ENCODE measurements at regions not wholly inside any gene's neighbourhood (a gene's known extent, or its start where the extent isn't known, plus 50 kb on each side); places are given as distances from the start of the nearest gene placed in this dataset.
"Not testable (repeated sequence)": the region's sequence is repeated elsewhere in the genome, so short reads cannot be mapped to it uniquely, and the experiment has no call there.

DNA sequence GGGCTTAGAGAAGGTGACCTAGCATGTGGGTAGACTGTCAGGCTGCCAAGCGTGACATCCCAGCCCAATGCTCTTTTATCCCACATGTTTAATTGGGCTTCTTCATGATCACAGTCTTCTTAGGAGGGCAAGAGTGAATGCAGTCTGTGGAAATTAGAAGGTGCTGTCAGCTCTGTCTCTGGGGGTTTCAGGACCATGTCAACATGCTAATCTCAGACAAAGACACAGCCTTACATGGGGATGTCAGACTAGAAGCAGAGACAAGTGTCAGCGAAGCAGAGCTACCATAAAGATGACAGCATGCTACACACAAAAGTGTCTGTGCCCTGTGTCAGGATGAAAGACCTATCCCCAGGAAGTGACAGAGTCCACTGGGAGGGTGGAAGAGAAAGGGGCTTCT is 120.1 kb upstream of the SLC25A36 start:
- DNase-seq: no peak

DNA sequence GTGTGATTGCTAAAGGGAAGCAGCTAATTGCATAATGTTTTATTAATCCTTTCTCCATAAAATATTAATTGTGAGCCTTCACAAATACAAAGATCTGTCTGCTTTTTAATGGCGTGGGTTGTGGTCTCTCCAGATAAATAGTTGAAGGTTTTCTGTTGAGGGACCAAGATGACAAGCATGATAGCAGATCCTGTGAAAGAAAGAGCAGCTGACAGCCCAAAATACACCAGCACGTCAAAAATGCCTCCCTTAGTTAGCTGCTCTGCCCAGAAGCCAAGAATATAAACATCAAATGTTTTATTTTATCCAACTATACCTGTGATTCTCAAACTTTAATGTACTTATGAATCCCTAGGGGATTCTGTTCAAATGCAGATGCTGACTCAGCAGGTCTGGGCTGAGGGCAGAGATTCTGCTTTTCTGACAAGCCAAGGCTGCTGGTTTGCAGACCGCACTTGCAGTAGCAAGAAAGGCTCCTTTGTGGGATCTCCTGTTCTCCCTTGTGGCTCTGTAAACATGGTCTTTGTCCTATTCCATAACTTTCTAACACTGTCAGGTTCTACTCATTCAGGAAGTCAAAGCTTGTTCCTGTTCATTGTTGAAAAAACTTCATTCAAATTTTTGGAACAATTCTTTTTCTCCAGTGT is 119.1 kb upstream of the SLC25A36 start:
- DNase-seq: no peak

DNA sequence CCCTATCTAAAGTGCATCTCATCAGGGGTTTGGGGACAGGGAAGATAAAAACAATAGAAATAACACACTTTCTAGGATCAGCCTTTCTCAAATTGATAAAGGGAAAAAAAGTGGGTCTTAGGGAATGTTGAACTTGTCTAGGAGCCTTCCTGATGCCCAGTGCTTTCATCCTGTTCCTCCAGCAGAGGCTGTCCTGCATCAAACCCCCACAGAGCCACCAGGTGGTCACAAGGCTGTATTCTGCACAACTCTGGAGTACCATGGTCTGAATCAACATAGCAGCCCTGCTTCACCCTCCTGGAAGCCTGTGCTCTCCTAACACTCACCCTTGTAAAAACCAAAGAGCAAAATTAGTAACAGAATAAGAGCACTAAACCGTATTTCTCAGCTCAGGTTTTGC is 118.5 kb upstream of the SLC25A36 start:
- DNase-seq: no peak

DNA sequence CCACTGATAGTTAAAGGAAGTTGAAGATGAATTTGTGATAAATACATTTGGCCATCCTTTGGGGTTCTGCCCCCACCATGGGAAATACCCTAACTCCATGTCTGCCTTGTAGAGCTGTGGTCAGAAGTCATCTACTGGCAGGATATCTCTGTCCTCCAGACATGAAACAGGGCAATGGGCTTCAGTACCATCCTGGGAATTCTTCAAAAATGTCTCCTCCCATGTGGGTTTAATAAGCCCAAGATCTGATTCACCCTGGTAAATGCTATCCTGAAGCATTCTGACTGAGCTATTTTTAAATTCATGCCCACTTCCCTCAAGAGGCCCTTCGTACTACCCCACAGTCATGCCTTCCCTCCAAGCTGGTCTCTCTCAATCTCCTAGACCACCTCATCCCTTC is 113.7 kb upstream of the SLC25A36 start:
- DNase-seq: no peak

DNA sequence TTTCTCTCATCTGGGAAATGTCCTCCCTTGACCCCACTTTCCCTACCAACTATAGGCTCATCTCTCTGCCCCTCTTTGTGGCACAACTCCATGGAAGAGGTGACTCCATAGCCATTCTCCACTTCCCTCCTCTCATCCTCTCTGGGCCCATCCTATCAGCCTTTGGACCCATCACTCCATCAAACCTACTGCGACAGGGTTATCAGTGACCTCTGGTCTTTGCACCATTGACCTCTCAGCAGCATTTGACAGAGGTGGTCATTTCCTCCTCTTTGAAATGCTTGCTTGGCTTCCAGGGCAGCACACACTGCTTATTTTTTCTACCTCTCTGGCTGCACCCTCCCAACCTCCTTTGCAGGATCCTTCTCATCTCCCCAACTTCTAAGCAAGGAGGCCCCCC is 113.1 kb upstream of the SLC25A36 start:
- no peak for DNase-seq

DNA sequence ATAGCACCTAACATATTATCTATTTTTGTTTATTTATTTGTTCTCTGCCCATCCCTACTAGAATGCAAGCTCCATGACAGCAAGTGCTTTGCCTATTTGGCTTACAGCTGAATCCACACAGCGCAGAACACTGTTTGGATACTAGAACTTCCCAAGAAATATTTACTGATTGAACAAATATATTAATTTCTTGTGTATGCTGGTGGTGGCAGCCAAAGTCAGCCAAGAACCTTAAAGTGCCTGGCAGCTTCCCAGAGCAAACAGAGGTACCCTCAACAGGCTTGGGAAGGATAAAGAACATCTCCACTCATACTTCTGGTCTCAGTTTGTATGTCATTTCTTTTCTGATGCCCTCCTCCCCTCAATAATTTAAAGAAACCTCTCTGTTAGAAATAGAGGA is 111.8 kb upstream of the SLC25A36 start:
- peak; percentile 41 for DNase-seq

DNA sequence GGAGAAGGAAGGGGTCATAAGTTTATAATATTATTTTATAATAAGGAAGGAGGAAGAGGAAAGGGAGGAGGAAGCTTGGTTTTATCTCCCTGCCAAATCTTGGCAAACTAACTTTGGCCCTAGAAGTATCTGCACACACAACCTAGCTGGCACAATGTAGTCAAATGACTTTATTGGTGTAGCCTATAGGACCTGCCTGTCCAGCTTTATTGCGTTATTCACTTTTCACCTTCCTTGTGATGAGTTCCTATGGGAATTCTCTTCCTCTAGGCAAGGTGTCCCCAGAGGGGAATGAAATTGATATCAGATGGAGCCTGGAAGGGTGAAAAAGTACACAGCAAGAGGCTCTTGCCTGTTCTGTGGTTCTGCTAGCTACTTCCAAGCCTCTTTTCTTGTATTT is 111.2 kb upstream of the SLC25A36 start:
- no peak for DNase-seq

DNA sequence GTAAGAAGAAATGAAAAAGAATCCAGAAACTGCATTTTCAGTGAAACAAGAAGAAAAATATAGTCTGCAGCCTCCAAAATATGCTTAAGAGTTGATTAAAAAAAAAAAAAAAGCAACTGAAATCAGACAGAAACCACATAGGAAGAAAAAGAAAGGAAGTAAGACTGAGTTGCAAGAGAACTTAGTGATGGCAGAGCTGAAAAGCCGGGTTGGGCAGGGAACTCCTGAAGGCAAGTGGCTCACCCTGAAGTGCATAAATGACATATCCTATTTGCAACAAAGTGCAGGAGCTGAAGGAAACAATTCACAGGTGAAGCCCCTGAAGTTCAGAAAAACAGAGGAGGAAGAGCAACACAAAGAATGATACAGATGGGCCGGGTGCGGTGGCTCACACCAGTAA is 108.8 kb upstream of the SLC25A36 start:
- no peak for DNase-seq

DNA sequence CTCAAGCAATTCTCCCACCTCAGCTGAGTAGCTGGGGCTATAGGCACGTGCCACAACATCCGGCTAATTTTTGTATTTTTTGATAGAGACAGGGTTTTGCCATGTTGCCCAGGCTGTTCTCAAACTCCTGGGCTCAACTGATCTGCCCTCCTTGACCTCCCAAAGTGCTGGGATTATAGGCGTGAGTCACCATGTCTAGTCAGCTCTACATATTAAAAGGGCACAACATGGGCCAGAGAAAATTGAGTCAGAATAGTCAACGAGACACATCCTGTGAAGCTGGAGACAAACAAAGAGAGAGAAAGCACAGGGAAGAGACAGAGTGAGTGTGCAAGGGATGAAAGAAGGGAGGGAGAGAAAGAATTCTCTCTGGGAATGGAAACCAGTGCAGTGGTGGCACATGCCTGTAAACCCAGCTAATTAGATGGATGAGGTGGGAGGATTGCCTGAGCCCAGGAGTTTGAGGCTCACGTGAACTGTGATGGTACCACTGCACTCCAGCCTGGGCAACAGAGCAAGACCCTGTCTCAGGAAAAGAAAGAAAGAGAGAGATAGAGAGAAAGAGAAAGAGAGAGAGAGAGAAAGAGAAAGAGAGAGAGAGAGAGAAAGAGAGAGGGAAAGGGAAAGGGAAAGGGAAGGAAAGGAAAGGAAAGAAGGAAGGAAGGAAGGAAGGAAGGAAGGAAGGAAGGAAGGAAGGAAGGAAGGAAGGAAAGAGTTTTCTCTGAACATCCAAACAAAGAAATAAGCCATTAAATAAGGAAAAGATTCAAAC is 107.2 kb upstream of the SLC25A36 start:
- no peak for DNase-seq

DNA sequence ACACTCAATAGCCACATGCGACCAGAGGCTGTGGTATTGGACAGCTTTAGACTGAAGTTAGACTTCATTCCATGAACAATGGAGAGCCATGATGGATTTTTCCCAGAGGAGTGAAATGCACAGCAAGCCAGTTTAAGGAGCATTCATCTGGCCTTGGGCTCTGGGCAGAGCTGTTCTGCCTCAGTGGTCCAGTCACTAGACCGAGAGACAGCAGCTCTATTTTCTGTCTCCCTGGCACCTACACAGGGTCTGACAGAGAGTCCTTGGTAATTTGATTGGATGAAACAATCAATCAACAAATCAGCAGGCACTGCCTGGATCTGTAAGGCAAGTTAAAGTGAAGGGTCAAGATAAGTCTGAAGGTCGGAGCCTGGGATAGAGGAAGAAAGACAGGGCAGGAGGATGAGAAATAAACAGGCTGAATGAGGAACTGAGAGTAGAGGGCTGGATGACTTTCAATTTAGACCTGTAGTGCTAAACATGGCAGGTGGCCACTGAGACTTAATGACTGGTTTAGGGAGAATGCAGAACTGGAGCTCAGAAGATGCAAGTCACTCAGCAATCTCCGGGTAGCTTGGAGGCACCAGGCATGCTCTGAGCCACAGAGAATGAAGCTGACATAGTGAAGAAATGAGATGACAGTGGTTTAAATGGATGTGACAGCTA is 98.5 kb upstream of the SLC25A36 start:
- DNase-seq: no peak

DNA sequence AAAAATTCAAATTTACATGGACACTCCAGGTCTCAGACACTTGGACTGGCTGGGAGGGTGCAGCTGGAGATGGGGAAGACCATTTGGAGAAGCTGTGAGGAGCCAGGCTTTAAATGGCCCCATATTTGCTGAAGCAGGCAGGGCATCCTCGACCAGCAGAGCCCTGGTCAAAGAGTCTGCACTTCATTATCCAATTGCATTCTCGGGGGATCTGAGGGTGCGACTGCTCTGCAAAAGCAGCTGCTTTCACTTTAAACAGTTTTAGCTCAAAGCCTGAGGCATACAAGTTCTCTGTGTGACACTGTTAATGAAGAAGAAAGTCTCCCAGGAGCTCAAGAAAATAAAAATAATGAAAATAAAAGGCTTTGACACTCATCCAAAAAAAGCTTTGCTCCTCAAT is 98.0 kb upstream of the SLC25A36 start:
- no peak for DNase-seq

DNA sequence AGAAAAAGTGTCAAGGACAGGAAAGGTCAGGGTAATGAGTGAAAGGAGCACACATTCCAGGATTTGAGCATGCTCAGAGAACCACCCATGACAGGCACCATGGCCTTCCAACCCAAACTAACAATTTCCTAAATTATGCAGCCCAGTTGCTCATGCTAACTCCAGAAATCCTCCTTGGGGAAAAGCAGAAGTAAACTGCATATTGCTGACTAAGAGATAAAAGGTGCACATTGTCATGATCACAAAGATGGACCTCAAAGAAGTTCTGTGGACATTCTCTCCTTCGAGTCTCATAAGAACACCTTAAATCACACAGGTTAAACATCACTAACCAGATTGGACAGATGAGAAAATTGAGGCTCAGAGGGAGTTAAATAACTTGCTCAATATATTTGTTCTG is 97.6 kb upstream of the SLC25A36 start:
- no peak for DNase-seq

DNA sequence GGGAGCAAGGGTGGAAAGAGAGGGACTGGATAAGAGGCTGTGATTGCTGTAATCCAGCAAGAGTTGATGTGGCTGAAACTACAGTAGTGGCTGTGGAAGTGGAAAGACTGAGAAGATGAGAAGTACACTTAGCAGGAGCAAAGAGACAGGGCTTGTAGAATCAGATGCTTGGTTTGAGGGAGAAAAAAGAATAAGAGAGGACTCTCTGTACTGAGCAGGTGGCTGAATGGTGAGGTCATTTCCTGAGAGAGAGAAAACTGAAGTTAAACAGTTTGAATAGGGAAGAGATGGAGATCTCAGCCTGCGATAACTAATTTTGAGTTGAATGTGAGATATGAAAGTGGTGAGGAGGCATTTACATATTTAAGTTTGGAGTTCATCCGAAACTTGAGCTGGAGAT is 95.8 kb upstream of the SLC25A36 start:
- no peak for DNase-seq

DNA sequence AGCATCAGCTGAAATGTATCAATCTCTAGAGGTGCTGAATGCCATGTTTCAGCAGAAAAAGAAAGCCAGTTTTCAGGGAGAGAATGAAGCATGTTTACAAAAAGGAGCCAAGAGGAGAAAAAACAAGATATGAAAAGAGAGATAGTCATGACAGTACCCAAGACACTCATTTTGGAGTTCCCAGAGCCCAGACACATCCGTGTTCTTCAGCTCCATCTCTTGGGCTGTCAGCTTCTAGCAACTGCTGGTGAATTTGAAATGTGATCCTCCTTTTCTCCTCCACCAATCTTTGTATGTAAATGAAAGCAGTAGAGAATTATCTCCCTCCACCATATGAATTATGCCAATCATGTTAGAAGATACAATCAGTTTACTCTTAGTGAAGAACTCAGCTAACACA is 93.0 kb upstream of the SLC25A36 start:
- no peak for DNase-seq

DNA sequence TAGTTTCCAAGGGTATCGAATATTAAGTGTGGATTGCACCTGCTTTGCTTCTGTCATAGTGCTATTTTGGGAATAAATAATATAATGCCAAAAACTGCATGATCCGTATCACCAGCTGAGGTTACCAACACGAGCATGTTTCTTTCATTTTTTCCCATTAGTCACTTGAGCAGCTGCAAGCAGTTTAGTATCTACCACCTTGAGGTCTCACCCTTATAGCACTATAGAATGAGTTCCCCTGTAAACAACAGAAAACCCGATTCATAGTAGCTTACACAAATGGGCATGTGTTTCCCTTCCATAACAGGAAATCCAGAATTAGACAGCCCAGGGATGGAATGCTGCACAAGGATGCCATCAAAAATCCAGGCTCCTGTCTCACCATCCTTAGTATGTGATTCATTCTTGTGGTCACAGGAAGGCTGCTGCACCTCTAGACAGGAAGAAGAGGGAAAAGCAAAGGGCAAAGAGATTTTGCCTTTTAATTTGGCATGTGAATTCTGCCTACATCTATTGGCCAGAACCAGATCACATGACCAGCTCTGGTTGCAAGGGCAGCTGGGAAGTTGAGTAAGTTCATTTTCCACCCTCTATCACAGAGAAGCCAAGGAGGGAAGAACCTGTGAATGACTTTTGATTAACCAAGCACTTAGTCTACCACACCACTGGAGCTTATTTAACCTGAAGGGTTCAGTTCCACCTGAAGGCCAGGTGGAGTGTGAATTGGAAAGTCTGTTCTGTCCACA is 91.3 kb upstream of the SLC25A36 start:
- no peak for DNase-seq

DNA sequence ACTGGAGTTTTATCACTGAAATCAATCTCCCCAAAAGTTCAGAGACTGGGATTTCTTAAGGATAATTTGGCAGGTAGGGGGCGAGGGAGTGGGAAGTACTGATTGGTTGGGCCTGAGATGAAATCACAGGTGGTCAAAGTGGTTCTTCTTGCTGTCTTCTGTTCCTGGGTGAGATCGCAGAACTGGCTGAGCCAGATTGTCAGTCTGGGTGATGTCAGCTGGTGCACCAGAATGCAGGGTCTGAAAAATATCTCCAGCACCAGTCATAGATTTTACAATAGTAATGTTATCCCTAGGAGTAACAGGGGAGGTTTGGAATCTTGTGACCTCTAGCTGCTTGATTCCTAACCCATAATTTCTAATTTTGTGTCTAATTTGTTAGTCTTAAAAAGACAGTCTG is 86.7 kb upstream of the SLC25A36 start:
- no peak for DNase-seq

DNA sequence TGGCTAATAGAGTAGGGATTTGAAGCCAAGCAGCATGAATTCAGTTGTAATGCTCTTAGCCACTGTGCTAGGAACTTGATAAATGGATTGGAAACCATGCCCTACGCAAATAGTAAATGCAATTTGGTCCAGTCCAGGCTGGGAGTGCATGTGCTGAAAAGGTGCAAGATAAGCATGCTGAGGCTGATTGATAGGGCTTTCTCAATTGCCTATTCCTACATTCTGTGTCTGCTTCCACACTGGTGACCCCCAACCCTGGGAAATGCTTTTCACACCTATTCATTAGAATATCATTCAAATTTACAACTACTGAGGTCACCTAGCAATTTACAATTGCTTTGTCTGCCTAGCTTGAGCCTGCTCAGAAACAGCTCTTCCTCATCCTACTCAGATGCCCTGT is 84.7 kb upstream of the SLC25A36 start:
- no peak for DNase-seq

DNA sequence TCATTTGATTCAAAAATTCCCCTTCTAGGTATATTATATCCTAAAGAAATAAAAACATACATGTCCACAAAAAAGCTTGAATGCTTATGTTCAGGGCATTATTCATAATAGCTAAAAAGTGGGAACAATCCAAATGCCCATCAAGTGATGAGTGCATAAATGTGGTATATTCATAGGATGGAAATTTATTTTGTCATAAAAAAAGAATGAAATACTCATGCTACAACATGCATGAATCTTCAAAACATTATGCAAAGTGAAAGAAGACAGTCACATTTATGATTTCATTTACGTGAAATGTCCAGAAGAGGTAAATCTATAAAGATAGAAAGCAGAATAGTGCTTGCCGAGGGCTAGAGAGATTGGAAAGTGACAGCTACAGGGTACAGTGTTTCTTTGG is 83.6 kb upstream of the SLC25A36 start:
- DNase-seq: no peak

DNA sequence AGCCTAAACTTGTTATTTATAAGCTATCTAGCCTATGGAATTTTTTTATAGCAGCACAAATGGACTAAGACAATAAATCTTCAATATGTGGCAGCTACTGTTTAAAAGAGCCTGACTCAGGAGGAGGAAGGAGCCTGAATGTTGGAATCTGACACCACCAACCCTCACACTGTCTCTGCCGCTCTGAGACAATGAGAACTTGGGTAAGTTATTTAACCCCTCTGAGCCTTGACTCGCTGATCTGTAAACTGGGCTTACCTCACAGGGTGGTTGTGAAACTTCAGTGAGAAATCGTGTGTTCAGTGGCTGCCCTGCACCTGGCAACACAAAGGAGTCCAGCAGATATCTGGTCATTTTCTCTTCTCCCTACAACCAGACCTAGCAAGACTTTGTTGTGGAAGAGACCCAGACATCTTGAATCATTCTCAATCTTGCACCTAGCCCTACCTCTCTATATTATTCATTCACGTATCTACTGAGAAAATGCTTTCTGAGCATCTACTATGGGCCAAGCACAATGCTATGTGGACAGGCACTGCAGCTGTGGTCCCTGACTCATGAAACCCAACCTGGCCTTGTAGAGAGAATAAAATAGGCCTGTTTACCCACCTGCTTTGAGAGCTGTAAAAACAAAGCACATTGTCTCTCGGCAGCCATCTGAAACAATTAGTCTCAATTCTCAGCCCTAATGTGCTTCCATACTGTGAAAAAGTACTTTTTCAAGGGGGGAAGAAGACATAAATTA is 81.9 kb upstream of the SLC25A36 start:
- no peak for DNase-seq

DNA sequence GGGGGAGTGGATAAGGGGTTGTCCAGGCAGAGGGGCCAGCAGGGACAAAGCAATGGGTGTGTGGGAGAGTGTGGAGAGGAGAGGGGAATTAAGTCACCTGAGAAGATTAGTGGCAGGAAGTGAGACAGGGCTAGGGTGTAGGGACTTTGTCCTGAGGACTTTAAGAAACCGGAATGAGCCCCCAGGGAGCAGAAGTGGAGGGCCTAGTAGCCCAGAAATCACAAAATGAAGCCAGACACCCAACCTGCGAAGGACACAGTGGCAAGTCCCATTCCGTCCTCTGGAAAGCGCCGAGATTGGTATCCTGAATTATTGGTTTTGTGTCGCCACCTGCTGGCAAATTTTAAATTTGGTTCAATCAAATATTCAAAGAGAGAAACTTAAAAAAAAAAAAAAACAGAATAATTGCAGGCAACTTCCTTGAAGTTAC is 78.0 kb upstream of the SLC25A36 start:
- peak; percentile 19 for DNase-seq

DNA sequence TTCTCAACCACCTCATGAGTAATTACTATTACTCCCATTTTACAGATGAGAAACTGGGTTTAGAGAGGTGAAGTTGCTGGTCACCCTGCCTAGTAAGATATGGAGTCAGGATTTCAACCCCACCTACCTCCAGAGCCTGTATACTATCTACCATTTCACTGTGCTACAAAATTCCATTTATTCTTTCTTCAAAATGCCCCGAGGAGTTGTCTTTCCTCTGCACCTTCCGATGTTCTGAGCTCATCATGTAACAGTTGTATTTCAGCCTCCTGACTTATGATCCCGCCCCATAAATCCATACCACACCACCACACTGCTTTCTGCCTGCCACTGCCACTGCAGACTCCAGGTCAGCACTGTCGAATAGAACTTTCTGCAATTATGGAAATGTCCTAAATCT is 71.3 kb upstream of the SLC25A36 start:
- no peak for DNase-seq

DNA sequence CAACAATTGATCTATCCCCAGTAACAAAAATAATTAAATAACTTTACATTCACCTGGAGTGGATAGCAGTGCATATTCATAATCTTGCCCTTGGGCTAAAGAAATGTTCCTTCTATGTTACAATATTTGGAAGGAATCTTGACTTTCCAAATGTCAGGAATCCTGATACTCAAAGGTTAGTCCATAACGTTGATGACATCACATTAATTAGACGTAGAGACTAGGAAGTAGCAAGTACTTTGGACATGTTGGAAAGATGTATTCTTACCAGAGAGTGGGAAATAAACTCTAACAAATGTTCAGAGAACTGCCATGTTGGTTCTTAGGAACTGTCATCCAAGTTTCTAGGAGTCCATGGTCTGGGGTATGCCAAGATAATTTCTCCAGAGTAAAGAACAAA is 70.6 kb upstream of the SLC25A36 start:
- no peak for DNase-seq

DNA sequence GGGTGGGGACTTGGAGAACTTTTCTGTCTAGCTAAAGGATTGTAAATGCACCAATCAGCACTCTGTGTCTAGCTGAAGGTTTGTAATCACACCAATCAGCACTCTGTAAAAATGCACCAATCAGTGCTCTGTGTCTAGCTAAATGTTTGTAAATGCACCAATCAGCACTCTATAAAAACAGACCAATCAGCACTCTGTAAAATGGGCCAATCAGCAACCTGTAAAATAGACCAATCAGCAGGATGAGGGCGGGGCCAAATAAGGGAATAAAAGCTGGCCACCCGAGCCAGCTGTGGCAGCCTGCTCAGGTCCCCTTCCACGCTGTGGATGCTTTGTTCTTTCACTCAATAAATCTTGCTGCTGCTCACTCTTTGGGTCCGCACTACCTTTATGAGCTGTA is 69.5 kb upstream of the SLC25A36 start:
- DNase-seq: not testable (repeated sequence)
